ENCODE measurements at regions not wholly inside any gene's neighbourhood (a gene's known extent, or its start where the extent isn't known, plus 50 kb on each side); places are given as distances from the start of the nearest gene placed in this dataset.

DNA sequence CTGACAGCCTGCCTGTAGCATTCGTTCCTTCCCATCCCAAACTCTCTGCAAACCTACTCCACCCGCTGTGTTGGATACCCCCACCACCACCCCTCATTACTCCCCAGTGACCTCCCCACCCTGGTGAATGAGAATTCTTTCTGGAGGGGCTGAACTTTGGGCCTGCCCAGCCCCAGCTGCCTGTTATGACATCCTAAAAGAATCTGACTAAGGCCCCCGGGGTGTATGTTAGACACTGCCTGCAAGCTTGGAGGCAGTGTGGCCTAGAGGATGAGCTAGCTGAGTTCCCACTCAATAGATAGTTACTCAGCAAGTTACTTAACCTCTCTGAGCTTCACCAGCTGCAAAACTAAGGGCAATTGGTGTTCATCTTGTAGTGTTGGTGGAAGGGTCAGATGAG, 110.2 kb upstream of the FGGY start:
- POLR2A ChIA-PET (ENCODE audit: partially characterized antibody) = interaction anchor here (0.7 kb wide), 1 partner anchor 104 kb away, joined by 5 read pairs; no protein-coding TSS in a partner anchor
- WGBS, 2 experiments (ENCODE audit: extremely low coverage in 1 of 2, insufficient coverage in 1 of 2, insufficient read length in 1 of 2, insufficient replicate concordance in 2 of 2, low coverage in 1 of 2, low lambda C conversion rate in 2 of 2, missing lambda C conversion rate in 1 of 2) = 94% methylated on average over 3 of the region's 3 CpGs; no CpG with 5 or more reads in 1 of the 2 experiments
- DNase-seq (ENCODE audit: low read depth in 1 of 2, low spot score in 2 of 2) = no peak
- TF ChIP-seq CEBPB (IDR thresholded peaks at IDR 0.05; ENCODE audit: low read depth, low read length) (no peak), SIX5 (IDR thresholded peaks at IDR 0.05; ENCODE audit: low read depth, low read length) (no peak), EGR1 (IDR thresholded peaks at IDR 0.05; ENCODE audit: borderline replicate concordance, low read depth, low read length) (no peak), POLR2AphosphoS5 (IDR thresholded peaks at IDR 0.05; ENCODE audit: low read depth, low read length) (no peak), RNF2 (IDR thresholded peaks at IDR 0.05; ENCODE audit: borderline replicate concordance, low read depth, low read length, missing control alignments, poor library complexity, severe bottlenecking) (no peak), NANOG (IDR thresholded peaks at IDR 0.05; ENCODE audit: insufficient read depth, low read depth, low read length, poor library complexity, severe bottlenecking) (no peak), YY1 (IDR thresholded peaks at IDR 0.05; ENCODE audit: low read depth, low read length) (no peak), POU5F1 (IDR thresholded peaks at IDR 0.05; ENCODE audit: low read depth, low read length) (no peak), HDAC2 (IDR thresholded peaks at IDR 0.05; ENCODE audit: borderline replicate concordance in 1 of 2, low read depth in 2 of 2, low read length in 2 of 2) (no peak), EZH2 (IDR thresholded peaks at IDR 0.05; ENCODE audit: low read depth, low read length, severe bottlenecking) (no peak)
- TF ChIP-seq, protein P1, sequence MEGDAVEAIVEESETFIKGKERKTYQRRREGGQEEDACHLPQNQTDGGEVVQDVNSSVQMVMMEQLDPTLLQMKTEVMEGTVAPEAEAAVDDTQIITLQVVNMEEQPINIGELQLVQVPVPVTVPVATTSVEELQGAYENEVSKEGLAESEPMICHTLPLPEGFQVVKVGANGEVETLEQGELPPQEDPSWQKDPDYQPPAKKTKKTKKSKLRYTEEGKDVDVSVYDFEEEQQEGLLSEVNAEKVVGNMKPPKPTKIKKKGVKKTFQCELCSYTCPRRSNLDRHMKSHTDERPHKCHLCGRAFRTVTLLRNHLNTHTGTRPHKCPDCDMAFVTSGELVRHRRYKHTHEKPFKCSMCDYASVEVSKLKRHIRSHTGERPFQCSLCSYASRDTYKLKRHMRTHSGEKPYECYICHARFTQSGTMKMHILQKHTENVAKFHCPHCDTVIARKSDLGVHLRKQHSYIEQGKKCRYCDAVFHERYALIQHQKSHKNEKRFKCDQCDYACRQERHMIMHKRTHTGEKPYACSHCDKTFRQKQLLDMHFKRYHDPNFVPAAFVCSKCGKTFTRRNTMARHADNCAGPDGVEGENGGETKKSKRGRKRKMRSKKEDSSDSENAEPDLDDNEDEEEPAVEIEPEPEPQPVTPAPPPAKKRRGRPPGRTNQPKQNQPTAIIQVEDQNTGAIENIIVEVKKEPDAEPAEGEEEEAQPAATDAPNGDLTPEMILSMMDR (IDR thresholded peaks at IDR 0.05; ENCODE audit: control extremely low read depth in 1 of 3, insufficient read depth in 1 of 3, low read depth in 1 of 3, low read length in 3 of 3) = no peak

More for the DNA sequence above, 110.2 kb upstream of the FGGY start:
- Histone ChIP-seq H2AK5ac (ENCODE audit: low read depth, low read length) (no peak overlapping the region), H3K4me1 (replicated peaks in 1 of 4; ENCODE audit: control insufficient read depth in 3 of 4, insufficient read depth in 4 of 4, low read length in 3 of 4) (no peaks in the 10 kb centered on the region), H3K4me2 (ENCODE audit: insufficient read depth in 1 of 2, low read depth in 2 of 2, low read length in 2 of 2) (no peak overlapping the region), H3K23ac (ENCODE audit: insufficient read length) (no peak overlapping the region), H3K23me2 (ENCODE audit: low read depth, low read length) (no peaks in the 10 kb centered on the region; the same call in 1 of the 2 replicates), H3K9me3 (ENCODE audit: insufficient read depth in 2 of 2, low read depth in 1 of 2, low read length in 1 of 2) (no peaks in the 10 kb centered on the region; a peak in 1 of 4 replicates), H3K27ac (ENCODE audit: low read depth, low read length) (no peak overlapping the region), H2BK120ac (replicated peaks; ENCODE audit: low read depth, low read length) (no peak overlapping the region), H3K9ac (replicated peaks in 1 of 4; ENCODE audit: extremely low read depth in 1 of 4, low read depth in 3 of 4, low read length in 3 of 4) (no peak overlapping the region), H4K20me1 (replicated peaks in 1 of 2; ENCODE audit: control insufficient read depth in 1 of 2, insufficient read depth in 2 of 2, low read length in 2 of 2) (no peaks in the 10 kb centered on the region), H3K36me3 (ENCODE audit: control insufficient read depth in 2 of 4, insufficient read depth in 4 of 4, low read length in 3 of 4) (no peaks in the 10 kb centered on the region), H2BK5ac (ENCODE audit: low read depth, low read length) (no peak overlapping the region), H3K18ac (ENCODE audit: extremely low read depth, low read length) (no peak overlapping the region), H4K5ac (ENCODE audit: insufficient read length, low read depth, low read length) (no peak overlapping the region), H3K79me1 (ENCODE audit: low read depth, low read length) (no peaks in the 10 kb centered on the region; the same call in 1 of the 2 replicates), H2BK15ac (ENCODE audit: low read length) (no peak overlapping the region), H3K4ac (replicated peaks; ENCODE audit: insufficient read length, low read depth, low read length) (no peak overlapping the region), H3K27me3 (replicated peaks in 1 of 4; ENCODE audit: control insufficient read depth in 3 of 4, extremely low read depth in 1 of 4, insufficient read depth in 3 of 4, low read length in 3 of 4) (no peaks in the 10 kb centered on the region), H3K79me2 (ENCODE audit: control insufficient read depth in 1 of 2, insufficient read depth in 2 of 2, low read length in 2 of 2) (no peaks in the 10 kb centered on the region), H3K4me3 (ENCODE audit: extremely low read depth in 1 of 4, insufficient read depth in 2 of 4, low read depth in 3 of 4, low read length in 4 of 4) (no peak overlapping the region), H3K56ac (replicated peaks; ENCODE audit: insufficient read length, low read depth, low read length) (no peak overlapping the region), H4K8ac (ENCODE audit: extremely low read depth, insufficient read depth, low read length) (no peak overlapping the region), H4K91ac (replicated peaks; ENCODE audit: insufficient read length, low read length) (no peak overlapping the region), H2AFZ (ENCODE audit: low read length) (no peak overlapping the region), H3K14ac (ENCODE audit: insufficient read length) (no peak overlapping the region), H2BK12ac (ENCODE audit: low read depth, low read length) (no peak overlapping the region; the same call in 1 of the 2 replicates), H2BK20ac (ENCODE audit: low read length) (no peak overlapping the region)
- FAIRE-seq = no peak
- CTCF ChIA-PET (ENCODE audit: partially characterized antibody) = interaction anchor here (0.7 to 2.2 kb wide), 4 partner anchors 15 to 513 kb away, joined by 3 to 6 read pairs (median 4); no protein-coding TSS in a partner anchor

All from H1 (cell line).